Uterus (tissue), 3 donors: ENCODE measurements at regions not wholly inside any gene's neighbourhood (a gene's known extent, or its start where the extent isn't known, plus 50 kb on each side); places are given as distances from the start of the nearest gene placed in this dataset.

ENCODE experiments used
- DNase-seq, 2 donors: peaks; one replicate each; pipeline ENCODE4 v3.0.0-alpha.2; 2019 to 2020
- H3K27ac ChIP-seq, 2 donors: fragments of 200-600 bp; sonication (generic); 1 replicate in 1 of 2; 2 replicates in 1 of 2; pipeline ENCODE4 v1.5.1; 2016 to 2018
- H3K27me3 ChIP-seq, 2 donors: fragments of 200-600 bp; sonication (generic); one replicate each; pipeline ENCODE4 v1.5.1; 2018 to 2019; ENCODE audit warnings: control low read depth in 1 of 2
- H3K36me3 ChIP-seq, 2 donors: fragments of 200-600 bp; sonication (generic); one replicate each; pipeline ENCODE4 v1.5.1; 2019; ENCODE audit warnings: control low read depth in 1 of 2
- H3K4me1 ChIP-seq, 2 donors: fragments of 200-600 bp; sonication (generic); one replicate each; pipeline ENCODE4 v1.5.1; 2018 to 2019; ENCODE audit warnings: control low read depth in 1 of 2
- H3K4me3 ChIP-seq, 2 donors: fragments of 200-600 bp; sonication (generic); 1 replicate in 1 of 2; 2 replicates in 1 of 2; pipeline ENCODE4 v1.5.1; 2018 to 2019; ENCODE audit warnings: mild to moderate bottlenecking in 1 of 2
- H3K9me3 ChIP-seq, 2 donors: fragments of 200-600 bp; sonication (generic); one replicate each; pipeline ENCODE4 v1.5.1; 2019; ENCODE audit warnings: control low read depth in 1 of 2
- POLR2A ChIP-seq, 2 donors: fragments of 450-650 bp; IDR thresholded peaks; one replicate each; pipeline ENCODE4 v1.6.1; 2016; ENCODE audit warnings: antibody characterized with exemption in 2 of 2, mild to moderate bottlenecking in 1 of 2, moderate library complexity in 1 of 2
- intact Hi-C: fragments of 100-400 bp; cut with DNase I; formaldehyde crosslinking; loops from one replicate; pipeline ENCODE4 v1.15.1; 2023; ENCODE audit warnings: low total_unique reads
- TF ChIP-seq, protein P1 (sequence below), 4 experiments: fragments of 200-600 bp in 2 of 4; fragments of 450-650 bp in 2 of 4; sonication (generic) in 2 of 4; IDR thresholded peaks; one replicate each; pipeline ENCODE4 v1.5.1; 2016 to 2019; ENCODE audit warnings: antibody characterized with exemption in 4 of 4, mild to moderate bottlenecking in 2 of 4, moderate library complexity in 1 of 4
- donor health status: DM: yes; HTN: yes; CAD: no.

DNA sequence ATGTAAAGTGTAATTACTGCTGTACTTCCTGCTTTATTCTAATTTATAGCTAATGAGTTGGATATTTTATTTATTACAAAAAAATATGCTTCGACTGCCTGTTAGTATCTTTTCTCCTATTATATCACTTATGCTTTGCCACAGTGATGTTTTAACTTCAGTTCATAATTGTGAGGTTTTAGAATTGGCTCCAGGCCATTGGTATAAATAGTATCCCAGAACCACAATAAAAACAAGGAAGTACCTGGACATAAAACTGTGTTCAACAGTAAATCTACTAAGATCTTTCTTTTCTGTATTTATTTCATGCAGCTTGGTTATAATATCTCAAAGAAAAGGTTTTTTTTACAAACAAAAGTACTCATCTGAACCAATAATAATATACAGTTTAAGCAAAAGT lies 354.3 kb upstream of the CDH9 start:
- Histone ChIP-seq H3K4me3 (no peak overlapping the region), H3K27me3 (no peaks in the 10 kb centered on the region), H3K4me1 (no peaks in the 10 kb centered on the region), H3K27ac (no peak overlapping the region), H3K9me3 (no peaks in the 10 kb centered on the region), H3K36me3 (no peaks in the 10 kb centered on the region)
- intact Hi-C loops = no loop called here
- no peak for TF ChIP-seq POLR2A (IDR thresholded peaks at IDR 0.05)
- TF ChIP-seq, protein P1, sequence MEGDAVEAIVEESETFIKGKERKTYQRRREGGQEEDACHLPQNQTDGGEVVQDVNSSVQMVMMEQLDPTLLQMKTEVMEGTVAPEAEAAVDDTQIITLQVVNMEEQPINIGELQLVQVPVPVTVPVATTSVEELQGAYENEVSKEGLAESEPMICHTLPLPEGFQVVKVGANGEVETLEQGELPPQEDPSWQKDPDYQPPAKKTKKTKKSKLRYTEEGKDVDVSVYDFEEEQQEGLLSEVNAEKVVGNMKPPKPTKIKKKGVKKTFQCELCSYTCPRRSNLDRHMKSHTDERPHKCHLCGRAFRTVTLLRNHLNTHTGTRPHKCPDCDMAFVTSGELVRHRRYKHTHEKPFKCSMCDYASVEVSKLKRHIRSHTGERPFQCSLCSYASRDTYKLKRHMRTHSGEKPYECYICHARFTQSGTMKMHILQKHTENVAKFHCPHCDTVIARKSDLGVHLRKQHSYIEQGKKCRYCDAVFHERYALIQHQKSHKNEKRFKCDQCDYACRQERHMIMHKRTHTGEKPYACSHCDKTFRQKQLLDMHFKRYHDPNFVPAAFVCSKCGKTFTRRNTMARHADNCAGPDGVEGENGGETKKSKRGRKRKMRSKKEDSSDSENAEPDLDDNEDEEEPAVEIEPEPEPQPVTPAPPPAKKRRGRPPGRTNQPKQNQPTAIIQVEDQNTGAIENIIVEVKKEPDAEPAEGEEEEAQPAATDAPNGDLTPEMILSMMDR (IDR thresholded peaks at IDR 0.05) = no peak
- DNase-seq = no peak

DNA sequence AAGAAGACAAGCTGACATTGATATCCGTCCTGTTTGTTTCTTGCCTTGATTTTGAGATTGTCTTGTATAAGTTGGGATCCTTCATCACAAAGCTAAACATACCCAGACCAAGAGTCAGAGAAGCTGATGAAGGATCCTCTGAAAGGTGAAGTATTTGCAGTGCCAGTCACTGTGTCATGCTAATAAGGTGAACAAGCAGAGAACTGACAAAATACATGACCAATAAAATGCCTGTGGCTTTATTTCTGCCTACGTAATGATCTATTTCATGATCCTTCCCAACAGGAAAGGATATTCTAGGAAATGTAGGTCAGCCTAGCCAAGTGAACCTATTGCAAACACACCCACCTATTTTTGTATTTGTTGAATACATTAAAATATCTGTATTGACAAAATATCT lies 351.3 kb upstream of the CDH9 start:
- no peak for DNase-seq
- Histone ChIP-seq H3K4me1 (no peaks in the 10 kb centered on the region), H3K36me3 (no peaks in the 10 kb centered on the region), H3K4me3 (no peak overlapping the region), H3K27me3 (no peaks in the 10 kb centered on the region), H3K27ac (no peak overlapping the region), H3K9me3 (no peaks in the 10 kb centered on the region)
- no peak for TF ChIP-seq POLR2A (IDR thresholded peaks at IDR 0.05)
- TF ChIP-seq, protein P1 (IDR thresholded peaks at IDR 0.05) = no peak
- intact Hi-C loops = no loop called here

DNA sequence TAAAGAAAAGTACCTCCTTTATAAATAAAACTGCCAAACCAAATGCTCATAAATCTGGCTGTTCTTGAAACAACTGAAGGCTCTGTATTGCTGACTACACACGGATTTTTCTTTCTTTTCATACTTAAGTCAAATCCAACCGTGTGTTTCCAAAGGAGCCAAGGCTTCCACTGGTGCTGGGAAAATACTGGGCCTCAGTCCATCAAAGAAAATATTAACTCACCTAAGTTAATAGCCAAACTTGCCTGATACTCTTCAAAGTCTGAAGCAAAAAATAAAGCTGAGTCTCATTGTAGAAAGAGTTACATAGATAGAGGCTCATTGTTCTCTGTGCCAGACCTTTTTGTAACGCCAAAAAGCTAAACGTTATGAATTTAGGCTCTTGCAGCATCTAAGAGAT lies 350.4 kb upstream of the CDH9 start:
- H3K27me3 ChIP-seq = no peaks in the 10 kb centered on the region
- TF ChIP-seq, protein P1 (IDR thresholded peaks at IDR 0.05) = no peak
- no peak overlapping the region for H3K4me3 ChIP-seq
- no peaks in the 10 kb centered on the region for H3K4me1 ChIP-seq
- no peak overlapping the region for H3K27ac ChIP-seq
- no peaks in the 10 kb centered on the region for H3K9me3 ChIP-seq
- no peak for DNase-seq
- no peaks in the 10 kb centered on the region for H3K36me3 ChIP-seq
- intact Hi-C loops = no loop called here

DNA sequence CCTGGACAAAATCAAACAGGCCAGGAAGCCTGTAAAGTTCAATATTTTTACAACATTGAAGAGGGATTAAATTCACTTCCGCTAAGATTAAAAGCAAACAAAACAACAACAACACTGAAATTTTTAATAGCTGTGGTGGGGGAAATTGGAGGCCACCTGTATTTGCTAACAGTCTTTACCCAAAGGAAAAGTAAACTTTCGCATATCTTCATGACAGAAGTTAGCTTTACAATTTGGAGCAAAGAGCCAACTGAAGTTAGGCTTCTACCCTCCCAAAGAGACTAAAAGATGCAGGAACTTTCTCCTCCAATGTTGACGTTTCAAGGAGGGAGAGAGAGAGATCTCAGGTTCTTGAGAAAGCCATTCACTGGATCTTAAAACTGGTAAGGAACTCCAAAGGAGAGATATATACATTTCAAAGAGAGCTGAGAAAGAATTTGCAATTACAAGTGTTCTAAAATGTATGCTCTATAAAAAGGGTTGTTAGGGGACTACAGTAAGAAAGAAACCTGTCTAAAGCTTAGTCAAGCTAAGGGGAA lies 349.2 kb upstream of the CDH9 start:
- Histone ChIP-seq H3K9me3 (no peaks in the 10 kb centered on the region), H3K36me3 (no peaks in the 10 kb centered on the region), H3K27ac (no peak overlapping the region), H3K27me3 (no peaks in the 10 kb centered on the region), H3K4me1 (no peaks in the 10 kb centered on the region), H3K4me3 (no peak overlapping the region)
- TF ChIP-seq POLR2A (IDR thresholded peaks at IDR 0.05) = no peak
- TF ChIP-seq, protein P1 (IDR thresholded peaks at IDR 0.05) = no peak
- DNase-seq = no peak
- intact Hi-C loops = no loop called here

DNA sequence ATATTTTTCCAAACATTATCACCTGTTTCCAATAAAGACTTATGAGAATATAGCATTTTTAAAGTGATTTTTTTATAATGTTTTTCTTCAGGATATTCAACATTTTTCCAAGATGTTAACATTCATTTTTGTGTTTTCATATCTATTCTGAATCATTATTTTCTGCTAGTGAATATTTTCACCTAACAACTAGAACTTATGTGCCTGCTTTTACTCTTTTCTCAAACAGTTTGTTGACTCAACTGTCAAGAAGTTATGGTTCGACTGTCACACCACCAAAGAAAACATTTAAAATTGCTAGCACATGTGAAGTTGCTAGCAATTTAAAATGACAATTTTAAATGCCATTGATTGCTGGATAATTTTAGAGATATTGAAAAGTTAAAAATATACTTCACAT lies 343.3 kb upstream of the CDH9 start:
- DNase-seq = no peak
- Histone ChIP-seq H3K36me3 (no peaks in the 10 kb centered on the region), H3K9me3 (no peaks in the 10 kb centered on the region), H3K27ac (no peak overlapping the region), H3K4me3 (no peak overlapping the region), H3K27me3 (no peaks in the 10 kb centered on the region), H3K4me1 (no peaks in the 10 kb centered on the region)
- intact Hi-C loops = no loop called here
- no peak for TF ChIP-seq POLR2A (IDR thresholded peaks at IDR 0.05)
- TF ChIP-seq, protein P1 (IDR thresholded peaks at IDR 0.05) = no peak
